GM12873 (cell line): ENCODE measurements at regions not wholly inside any gene's neighbourhood (a gene's known extent, or its start where the extent isn't known, plus 50 kb on each side); places are given as distances from the start of the nearest gene placed in this dataset.

Experiments used
- TF ChIP-seq, protein P1 (sequence below): IDR thresholded peaks from 2 replicates; pipeline ENCODE4 v1.5.1; 2012; ENCODE audit warnings: low read depth, mild to moderate bottlenecking, moderate library complexity, low read length, control low read depth; ENCODE audit not compliant: insufficient read depth; ENCODE audit errors: missing control alignments

DNA sequence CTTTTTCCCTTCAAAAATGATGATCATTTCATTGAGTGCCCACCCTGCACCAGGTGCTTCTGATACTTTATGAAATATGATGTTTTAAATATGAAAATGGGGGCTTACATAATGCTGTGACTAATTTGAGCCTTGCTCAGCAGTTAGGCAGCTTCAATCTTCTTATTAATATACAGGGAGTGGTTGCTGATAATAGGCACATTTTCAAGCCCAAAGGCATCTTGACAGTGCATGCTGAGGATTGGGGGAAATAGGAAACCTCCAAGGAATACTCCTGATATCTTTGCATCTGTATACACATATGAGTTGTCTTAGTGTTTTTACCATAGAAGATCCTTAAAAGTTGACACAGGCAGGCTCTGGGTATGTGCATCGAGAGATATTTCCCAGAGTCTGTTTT is 262.3 kb upstream of the SASH1 start:
- TF ChIP-seq, protein P1, sequence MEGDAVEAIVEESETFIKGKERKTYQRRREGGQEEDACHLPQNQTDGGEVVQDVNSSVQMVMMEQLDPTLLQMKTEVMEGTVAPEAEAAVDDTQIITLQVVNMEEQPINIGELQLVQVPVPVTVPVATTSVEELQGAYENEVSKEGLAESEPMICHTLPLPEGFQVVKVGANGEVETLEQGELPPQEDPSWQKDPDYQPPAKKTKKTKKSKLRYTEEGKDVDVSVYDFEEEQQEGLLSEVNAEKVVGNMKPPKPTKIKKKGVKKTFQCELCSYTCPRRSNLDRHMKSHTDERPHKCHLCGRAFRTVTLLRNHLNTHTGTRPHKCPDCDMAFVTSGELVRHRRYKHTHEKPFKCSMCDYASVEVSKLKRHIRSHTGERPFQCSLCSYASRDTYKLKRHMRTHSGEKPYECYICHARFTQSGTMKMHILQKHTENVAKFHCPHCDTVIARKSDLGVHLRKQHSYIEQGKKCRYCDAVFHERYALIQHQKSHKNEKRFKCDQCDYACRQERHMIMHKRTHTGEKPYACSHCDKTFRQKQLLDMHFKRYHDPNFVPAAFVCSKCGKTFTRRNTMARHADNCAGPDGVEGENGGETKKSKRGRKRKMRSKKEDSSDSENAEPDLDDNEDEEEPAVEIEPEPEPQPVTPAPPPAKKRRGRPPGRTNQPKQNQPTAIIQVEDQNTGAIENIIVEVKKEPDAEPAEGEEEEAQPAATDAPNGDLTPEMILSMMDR = no peak

DNA sequence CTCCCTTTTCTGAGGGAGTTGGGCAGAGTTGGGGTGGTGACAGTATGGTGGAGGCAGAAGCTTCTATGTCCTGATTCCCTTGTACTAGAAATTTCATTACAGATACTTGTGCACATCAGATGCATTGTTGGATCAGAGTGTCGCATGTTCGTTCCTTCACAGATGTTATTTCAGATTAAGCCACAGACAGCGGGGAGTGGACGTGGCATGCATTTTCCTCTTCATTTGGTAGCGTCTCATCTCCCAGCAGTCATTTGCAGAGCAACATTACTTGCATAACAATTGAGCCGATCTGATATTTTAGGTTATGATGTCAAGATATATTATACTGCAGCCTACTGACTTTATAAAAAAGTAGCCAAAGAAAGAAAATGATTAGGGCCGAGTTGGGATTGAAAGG is 261.6 kb upstream of the SASH1 start:
- TF ChIP-seq, protein P1 = no peak

DNA sequence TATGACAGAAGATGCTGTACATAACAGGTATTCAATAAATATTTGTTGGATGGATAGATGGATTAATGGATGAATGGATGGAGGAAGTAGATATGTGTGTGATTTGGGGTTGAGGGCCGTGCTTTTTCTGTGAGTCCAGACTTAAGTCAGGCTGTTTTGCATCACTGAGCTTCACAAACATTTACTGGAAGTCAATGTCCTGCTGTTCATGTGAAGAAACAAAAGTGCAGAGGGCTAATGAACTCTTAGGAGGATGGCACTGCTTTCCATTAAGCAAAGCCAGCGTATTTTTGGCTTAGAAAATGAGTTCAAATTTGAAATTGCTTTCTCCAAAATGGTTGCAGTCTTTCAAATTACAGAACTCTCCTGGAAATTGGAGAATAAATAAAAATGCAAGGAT is 260.6 kb upstream of the SASH1 start:
- TF ChIP-seq, protein P1 = no peak

DNA sequence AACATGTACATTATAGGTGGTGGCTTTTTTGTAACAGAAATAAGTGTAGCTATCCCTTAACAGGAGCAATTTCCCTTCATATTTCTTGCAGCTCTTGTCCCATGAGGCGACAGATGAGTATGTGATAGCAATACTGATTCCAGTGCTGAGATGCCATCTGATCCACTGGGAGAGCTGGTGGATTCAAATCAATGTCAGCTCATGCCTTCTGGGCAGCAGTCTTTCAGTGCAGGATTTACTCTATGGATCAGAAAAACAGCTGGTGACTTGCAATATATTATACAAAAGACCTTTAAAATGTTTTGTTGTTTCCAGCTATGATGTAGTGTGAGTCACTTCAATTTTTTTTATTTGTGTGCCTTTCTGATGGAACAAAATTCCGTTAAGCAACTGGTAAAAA is 259.9 kb upstream of the SASH1 start:
- TF ChIP-seq, protein P1 = no peak

DNA sequence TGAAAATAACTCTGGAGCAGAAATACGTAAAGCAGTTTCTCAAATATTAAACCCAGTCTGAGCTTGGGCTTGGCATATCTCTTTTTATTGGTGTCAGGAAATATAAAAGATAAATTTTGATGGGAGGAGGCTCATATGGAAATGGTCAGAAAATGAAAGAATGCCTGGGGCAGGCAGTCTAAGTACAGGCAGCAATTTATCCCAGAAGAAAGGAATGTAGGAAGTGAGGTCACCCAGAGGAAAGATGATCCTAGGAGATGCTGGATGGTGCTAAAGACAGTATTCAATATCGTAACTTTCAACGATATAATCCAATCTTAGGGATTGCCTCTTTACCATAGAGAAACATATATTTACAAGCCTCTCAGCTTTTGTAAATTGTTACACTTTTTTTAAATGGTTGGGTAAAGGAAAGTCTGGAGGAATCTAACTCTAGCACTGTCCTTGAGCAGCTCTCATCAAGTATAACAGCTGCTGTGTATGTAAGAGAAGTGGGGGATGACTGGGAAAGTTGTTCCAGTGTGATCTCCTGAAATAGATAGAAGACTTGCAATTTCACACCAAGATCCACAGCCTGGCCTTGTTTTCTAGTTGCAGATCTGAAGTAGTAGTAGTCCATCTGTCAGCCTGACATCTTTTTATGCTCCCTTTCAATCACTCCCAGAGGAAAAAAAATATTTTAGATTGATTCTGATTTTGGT is 256.9 kb upstream of the SASH1 start:
- TF ChIP-seq, protein P1 = no peak

DNA sequence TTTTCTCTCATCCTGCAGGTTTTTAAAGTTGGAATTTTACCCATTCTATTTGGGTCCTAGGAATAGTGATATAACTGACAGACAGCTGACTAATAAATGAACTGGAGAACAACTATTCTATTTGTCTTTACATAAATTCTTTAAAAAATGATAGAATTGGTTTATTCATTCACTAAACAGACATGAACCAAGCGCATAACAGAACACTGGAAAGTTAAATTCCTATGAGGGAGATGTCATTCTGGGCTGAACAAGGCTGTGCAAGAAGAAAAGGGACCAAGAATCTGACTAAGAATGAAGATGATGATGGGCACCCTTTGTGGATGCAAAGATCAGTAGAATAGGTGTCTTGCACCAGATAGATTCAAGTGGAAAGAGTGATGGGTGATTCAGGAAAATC is 256.3 kb upstream of the SASH1 start:
- TF ChIP-seq, protein P1 = no peak

DNA sequence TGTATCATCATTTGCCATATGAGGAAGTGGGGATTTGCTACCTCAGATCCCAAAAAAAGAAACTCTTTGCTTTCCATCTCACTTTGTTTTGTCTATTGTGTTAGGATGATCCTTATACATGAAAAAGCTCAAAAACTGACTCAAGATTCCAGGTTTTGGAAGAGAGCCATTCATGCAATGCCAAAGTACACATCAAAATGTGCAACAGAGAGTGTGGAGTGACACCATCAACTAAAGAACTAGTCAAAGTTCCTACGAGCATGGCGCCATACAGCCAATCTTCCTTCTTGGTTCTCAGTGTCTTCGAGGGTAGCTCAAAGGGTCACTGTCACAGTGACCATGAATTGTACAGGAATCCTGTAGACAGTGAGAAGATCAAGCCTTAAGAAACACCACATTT is 255.8 kb upstream of the SASH1 start:
- TF ChIP-seq, protein P1 = no peak
